ENCODE measurements at regions not wholly inside any gene's neighbourhood (a gene's known extent, or its start where the extent isn't known, plus 50 kb on each side); places are given as distances from the start of the nearest gene placed in this dataset.

DNA sequence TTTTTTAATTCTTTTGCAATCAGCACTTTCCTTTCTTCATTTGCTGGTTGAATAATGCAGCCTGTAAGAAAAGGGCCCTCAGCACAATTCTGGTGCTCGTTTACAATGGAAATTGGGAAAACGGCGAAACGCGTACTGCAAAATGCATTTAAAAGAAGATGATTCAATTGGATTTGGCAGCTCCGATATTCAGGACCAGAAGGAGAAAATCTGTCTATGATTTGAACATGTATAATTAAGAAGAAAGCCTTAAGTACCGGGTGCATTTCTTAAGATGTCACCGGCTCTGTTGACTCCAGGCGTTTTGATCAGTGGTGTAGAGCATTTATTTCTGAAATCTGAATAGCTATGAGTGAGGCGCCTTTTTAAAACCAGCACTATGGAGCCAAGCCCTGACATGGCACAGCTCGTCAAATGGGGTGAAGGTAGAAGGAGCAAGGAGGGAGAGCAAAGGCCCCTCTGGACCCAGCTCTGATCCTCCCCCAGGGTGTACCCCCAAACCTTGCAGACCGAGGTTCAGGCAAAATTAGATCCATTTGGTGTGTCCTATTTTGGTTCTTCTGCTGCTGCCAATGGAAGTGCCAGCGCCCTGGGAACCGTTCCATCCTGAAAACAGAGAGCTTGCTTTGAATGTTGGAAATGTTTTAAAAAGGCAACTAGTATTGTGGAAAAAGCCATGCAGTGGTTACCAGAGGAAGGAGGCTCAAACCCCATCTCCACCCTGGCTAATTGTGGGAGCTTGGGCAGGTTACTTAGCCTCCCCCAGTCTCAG is 161.4 kb upstream of the RPL38 start:
- TF ChIP-seq CTCF (IDR thresholded peaks at IDR 0.05; ENCODE audit: low read length) (no peak), EZH2 (optimal IDR thresholded peaks at IDR 0.05; ENCODE audit: low read depth, low read length) (no peak)

Data from MM.1S (cell line).